HG03159 (cell line): ENCODE measurements at regions not wholly inside any gene's neighbourhood (a gene's known extent, or its start where the extent isn't known, plus 50 kb on each side); places are given as distances from the start of the nearest gene placed in this dataset.

Experiments used
- ATAC-seq: cut with Tn5 transposase; IDR thresholded peaks from one replicate; pipeline ENCODE4 v1.9.1; 2021; ENCODE audit warnings: mild to moderate bottlenecking, moderate library complexity; ENCODE audit not compliant: unreplicated experiment

DNA sequence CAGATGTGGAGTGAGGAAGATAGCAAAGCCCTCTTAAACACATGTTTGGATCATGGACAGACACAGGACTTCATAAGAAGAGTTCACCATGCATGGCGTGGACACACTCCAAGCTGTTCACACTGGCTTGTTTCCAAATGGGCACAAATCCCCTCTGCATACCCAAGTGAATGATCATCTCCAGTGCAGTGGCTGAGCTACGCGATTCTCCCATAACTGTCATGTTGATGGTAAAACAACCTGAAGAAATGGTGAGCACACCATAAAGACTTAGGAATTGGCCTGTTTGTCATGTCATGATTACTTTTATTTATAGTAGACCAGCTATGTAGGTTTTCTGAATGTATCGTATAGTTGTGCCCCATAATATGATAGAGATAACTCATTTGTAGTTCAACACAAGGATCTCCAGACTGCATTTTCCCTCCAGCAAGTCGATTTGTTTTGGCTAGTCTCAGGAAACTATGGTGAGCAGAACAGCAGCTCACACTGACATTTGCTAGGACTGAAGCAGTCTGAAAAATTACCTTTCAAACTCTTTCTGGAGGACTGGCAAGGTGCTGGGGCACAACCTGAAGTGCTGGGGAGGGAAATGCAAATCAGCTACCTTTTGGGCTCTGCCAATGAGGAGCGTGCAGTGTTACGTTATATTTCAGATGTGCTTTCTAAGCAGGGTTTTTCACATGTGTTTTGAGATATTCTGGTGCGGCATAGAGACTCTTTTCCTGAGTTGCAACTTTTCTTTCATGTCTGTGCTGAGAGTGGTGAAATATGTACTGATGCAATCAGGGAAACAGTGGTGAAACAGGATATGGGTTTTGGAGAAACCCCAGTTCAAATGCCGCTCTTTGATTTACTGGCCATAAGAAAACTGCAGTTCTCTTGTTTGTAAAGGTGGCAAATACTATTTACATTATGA lies 629.6 kb upstream of the DPP6 start:
- no peak for ATAC-seq

DNA sequence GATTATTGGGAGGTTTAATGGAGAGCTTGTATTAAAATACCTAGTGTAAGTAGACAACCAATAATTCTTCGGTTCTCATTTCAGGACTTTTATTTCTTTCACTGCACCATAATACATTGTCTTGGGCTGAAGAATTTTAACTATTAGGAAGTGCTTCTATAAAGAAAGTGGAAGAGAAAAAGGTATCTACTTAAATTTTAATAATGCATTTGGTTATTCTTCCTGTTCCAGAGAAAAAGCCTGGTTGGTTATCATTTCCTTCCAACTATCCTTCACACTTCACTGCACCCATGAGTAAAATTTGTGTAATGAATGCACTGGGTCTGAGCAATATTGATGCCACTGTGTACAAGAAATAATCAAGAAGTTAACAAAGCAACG lies 629.0 kb upstream of the DPP6 start:
- ATAC-seq: no peak

DNA sequence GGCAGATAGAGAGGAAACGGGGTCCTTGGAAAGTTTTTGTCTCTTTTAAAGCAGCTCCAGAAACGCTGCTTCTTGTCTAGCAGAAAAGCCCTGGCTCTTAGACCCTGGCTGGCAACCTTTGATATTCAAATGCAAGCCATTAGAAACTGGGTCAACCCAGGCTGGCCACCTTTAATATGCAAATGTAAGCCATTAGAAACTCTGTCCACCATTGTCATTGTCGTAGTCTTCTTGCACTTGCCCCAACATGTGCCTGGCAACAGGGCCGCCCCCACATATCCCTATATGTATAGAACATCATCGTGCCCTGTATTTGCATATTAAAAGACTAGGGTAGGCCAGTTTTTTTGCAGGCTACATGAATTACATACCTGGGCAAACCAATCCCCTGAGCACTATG lies 621.3 kb upstream of the DPP6 start:
- ATAC-seq: no peak

DNA sequence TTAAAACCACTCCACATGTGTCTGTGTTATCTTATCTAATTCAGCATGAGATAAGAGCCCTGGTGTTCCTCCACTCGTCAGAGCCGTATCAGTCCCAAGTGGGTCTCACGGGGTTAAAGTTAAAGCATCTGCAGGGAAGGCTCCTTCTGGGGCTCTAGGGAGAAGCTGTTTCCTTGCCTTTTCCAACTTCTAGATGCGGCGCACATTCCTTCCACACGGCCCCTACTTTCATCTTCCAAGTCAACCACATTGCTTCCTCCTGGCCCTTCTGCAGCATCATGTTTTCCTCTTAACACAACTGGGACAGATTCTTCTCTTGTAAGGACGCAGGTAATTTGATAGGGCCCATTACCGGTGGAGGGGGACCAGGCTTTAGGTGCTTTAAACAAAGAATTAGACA lies 620.1 kb upstream of the DPP6 start:
- ATAC-seq: no peak

DNA sequence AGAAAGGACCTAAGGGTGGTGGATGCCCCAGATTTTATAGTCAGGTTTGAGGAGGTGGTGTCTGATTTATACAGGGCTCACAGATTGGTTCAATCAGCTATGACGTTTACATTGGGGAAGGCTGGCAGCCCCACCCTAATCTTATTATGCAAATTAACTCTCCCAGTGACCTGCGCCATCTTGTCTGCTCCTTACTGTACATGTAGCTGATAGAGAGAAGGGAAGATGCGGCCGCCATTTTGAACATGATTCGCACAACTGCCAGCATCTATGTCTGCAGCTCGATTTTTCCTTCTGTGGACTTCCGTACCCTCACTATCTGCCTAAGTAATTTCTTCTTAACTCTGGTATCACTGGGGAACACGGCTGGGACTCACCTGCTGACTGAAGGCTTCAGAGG lies 619.0 kb upstream of the DPP6 start:
- ATAC-seq: no peak

DNA sequence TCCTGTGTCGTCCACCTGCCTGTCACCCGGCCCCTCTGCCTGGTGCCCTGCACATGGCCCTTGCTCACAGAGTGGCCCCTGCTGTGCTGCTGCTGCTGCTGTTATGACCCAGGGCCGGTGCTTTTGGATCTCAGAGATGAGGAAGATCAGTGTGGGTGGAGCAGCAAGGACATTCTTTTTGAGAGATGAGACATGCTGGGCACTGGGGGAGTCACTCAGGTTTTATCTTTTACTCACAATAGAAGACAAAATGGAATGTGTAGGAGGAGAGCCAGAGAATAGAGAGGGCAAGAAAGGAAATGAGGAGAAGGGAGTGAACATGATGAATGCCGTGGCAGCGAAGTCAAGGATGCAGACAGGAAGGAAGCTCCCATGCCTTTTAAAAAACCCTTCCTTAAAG lies 611.5 kb upstream of the DPP6 start:
- no peak for ATAC-seq

DNA sequence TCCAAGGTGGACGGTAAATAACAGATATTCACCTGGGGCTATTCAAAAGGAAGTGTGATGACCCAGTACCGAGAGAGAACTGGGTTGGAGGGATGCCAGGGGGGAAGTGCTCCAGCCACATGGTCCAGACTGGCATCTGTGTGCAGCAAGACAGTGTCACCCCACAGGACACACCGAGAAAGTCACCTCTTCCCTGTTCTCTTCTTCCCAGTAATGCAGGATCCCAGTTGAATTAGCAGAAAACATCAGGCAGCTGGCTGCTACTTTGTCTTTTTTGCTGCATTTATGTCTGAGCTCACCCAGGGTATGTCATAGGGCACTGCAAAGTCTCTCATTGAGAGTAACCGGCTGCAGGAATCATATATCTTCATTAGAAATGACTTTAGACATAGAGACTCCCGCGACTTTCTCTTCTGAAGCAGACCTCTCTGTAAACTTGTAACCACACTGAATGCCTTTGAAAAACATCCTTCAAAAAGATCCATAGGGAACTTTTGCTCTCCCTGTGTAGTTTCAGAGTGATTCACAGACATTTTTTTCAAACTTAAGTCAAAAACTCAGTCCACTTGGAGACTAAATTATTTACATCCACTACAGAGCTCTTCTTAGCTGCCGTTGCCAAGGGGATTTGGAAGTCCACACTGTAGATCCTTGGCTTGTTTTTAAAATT lies 609.0 kb upstream of the DPP6 start:
- no peak for ATAC-seq

DNA sequence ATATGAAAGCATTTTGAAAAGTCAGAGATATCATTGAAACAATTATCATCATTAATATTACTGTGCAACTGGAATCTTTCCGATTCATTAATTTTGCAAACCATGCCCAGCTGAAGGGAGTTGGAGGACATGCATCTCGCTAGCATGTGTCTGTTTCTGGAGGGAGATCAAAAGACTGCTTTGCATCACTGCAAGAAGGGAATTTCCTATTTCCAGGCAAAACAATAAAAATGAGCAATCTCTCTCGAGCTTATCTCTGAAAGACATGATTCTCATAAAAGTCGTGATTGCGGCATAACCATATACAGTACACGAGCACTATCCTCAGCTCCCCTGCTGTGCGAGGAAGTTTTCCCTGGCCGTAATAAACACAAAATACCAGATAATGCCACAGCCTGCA lies 607.6 kb upstream of the DPP6 start:
- no peak for ATAC-seq

DNA sequence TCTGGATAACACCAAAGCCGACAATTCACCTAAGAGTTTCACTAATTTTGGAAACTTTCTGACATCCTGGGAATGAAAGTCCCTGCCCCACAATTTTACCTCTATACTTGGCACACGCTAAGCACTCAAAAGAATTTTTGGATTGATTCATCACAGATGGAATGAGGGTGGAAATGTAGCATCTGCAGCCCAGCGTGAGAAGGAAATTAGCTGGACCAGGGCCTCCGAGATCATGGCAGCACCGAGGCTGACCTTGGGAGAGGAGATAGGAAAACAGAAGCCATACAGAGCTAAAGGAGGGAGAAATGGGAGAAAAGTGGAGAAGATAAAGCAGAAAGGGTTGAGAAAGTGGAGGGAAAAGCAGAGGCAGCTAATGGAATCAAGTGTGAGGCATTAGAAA lies 606.6 kb upstream of the DPP6 start:
- ATAC-seq: no peak

DNA sequence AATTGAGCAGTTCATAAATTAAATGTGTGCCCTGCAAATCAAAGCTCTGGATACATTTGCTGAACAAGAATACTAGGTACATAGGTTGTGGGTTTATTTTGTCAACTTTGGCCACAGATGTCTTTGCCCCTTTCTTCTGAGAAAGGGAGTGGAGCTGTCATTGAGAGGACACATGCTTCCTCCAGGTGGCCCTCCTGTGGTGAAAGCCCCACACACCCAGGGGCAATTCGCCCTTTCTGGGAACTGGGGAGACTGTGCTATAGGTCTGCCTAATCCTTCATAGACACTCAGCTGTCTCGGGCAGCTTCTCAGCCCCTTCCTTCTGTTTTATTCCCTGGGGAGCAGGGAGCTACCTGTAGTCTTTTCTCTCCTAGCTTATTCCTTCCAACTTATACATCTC lies 605.7 kb upstream of the DPP6 start:
- no peak for ATAC-seq

DNA sequence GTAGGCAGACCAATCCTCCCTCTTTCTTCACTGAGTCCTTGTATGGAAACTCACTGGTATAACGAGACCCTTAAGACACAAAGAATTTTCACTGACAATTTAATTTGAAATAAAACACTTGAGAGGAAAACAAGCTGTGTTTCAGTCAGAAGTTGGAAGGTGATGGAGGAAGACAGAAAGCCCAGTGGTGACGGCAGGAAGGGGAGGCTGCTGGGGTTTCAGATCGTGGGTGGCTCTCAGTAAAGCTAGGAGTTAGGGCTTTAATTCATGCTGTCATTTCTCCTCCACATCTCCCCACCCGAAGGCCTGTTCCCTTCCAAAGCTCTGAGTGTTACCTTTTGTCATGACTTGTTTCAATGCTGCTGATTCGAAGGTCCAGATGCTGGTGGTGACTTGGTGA lies 605.2 kb upstream of the DPP6 start:
- ATAC-seq: no peak

DNA sequence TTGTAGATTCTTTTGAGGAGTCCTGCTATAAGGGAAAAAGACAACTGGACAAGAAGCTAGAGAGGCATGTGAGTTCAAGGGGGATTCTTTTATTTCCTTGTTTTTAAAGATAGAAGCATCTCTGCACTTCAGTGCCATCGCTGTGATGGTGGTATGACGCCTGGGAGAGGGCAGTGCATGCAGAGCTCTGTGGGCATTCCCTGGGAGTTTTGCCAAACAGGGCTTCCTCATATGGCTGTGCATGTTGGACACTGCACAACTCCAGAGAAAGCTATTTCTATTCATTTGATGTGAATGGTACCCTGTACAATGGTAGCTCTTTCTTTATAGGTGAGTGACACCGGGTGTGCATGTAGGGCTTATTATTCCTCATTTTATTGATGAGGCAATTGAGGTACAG lies 599.5 kb upstream of the DPP6 start:
- ATAC-seq: no peak

DNA sequence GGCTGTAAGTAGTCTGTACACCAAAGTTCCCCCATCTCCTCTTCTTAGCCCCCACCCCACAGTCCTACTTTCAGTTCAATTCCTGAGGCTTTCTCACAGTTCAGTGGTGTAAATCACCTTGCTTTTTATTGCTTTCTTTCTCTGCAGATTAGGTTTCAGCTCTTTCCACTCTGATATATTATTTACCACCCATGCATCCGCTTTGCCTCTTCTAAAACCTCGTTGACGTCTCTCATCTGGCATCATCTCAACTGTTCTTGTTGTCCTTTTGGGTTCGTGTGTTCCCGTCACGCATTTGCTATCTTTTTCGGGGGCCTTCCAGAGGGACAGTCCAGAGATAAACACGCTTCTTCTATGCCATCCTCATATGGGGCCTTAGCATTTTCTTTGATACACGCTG lies 597.9 kb upstream of the DPP6 start:
- ATAC-seq: no peak

DNA sequence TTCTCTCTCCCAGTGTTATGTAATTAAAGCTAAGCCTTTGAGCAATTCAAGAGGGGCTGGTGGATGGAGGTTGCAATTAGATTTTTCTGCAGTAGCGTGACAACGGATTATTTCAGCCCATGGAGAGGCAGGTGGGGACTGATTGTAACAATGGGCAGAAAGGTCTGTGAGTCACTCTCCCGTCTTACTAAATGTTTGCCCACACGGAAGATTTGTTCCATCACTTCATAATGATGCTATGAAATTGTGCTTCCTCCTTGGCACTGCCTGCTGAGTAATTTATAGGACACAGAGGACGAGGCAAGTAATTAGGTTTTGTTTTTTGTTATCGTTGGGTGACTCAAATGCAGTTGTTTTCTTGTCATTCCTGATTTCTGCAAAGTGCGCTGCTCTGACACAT lies 594.5 kb upstream of the DPP6 start:
- no peak for ATAC-seq

DNA sequence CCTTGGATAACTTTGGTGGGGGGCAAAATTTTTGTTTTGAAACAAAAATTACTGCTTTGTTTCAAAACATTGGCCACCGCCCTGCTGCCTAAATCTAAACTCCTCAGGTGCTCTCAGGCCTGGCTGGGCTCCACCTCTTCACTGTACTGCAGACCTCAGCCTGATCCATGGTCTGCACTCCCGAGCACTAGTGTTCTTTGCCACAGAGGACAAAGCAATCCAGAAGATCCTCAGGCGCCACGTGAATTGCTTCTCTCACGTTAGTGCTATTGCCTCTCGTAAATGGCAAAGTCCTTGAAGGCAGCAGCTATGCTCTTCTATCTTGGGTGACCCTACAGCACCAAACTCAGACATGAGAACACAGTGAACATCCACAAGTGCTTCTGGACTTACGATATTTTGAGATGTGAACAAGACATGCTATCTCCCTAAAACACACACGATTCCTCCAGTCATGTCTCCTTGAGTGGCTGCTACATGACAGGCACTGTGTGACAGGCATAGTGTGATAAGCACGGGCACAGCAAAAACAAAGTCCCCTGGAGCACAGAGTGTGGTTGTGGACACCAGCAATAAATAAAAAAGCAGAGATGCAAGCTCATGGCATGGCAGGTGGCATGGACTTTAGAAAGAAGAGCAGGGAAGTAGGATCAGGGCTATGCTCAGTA lies 582.1 kb upstream of the DPP6 start:
- no peak for ATAC-seq

DNA sequence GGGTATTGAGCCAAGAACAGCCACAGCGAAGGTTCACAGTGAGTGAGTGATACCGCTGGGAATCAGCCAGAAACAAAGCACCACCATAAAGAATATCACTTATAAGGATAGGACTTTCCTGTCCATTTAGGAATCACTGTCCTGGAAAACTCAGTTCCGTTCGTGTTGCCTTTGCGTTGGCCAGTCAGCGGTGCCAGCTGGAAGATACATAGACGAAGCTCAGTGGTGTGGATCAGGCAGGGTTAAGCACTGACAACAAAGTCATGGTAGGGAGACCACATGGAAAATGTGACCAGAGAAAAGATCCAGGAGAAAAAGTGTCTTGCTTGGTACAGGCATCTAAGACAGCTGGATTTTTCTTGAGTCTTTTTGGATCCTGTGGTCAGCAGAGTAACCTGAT lies 579.7 kb upstream of the DPP6 start:
- no peak for ATAC-seq

DNA sequence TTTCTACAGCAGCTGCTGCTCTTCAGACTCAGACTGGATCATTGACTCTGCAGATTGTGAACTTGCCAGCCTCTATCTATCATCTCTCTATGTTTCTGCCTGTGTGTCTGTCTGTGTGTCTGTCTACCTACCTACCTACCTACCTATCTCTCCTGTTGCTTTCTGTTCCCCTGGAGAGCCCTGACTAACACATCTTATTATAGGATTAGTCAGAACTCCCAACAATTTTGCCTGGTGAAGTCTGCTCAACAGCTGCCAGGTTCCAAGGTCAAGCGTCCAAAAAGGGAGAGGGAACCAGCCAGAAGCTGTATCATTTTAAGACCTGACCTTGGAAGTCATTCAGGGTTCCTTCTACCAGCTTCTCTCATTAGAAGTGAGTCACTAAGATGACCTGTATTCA lies 579.0 kb upstream of the DPP6 start:
- no peak for ATAC-seq

DNA sequence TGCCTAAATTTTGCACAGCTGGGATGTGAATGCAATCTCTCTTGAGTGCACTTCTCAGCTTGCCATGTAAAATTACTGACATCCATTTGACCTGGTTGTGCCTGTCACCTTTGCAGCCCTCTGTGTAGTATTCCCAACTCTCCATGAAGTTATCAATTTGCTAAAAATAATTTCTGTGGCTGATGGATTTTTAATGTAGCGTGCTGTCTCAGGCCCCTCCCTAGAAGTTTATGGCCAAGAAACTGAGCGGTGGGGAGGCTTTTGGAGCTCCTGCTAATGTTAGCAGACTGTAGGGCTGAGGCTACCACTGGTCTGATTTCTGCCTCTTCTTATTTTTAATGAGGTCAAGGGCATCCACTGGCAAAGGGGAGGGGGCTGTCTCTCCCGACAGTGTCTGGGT lies 577.0 kb upstream of the DPP6 start:
- ATAC-seq: no peak

DNA sequence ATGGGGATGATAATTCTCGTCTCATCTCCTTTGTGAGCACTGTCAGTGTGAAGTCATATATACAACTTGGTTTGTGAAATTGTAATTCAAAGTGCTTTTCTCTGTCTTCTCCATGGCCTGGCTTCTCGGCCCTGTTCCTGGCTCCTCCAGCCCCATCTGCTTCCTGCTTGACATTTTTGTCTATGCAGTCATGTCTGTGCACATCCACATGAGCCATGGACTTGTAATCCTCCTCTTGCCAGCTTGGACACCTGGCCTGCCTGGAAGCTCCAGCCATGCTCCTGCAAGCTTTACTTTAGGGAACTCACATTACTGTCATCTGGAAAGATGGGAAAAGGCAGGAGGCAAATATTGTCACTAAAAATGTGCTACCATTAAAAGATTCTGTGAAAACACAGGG lies 576.0 kb upstream of the DPP6 start:
- no peak for ATAC-seq

DNA sequence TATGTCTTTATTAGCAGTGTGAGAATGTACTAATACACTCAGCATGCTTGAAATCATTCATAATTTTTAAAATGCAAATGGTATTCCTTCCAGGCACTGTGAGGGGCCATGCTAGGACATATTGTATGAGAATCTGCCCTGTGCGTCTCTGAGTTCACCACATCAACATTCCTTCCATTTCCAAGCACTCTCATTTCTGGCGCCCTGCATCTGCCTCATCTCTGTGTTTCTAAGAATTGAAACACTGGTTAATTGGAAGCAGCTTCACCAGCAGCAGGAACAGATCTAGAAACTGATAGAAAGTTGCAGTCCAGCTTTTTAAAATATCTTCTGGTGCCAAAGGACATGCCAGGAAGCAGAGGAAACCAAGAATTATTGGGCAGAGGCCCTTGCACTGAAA lies 555.9 kb upstream of the DPP6 start:
- no peak for ATAC-seq

DNA sequence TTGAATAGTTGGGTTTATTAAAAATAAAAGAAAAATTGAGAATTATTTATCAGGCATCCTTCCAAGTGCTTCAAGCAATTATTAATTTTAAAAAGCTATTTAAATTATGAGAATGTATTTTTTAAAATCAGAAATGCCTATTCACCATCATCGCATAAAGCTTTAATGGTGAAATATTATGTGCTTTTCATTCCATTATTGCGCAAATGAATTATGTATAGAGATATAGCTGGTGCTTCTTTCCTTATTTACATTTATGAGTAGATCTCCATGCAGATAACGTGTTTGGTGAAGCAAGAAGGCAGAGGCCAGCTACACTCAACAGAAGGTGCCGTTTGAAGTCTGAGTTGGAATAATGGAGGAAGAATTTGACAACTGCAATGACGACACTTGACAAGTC lies 549.1 kb upstream of the DPP6 start:
- ATAC-seq: no peak
